ENCODE measurements at regions not wholly inside any gene's neighbourhood (a gene's known extent, or its start where the extent isn't known, plus 50 kb on each side); places are given as distances from the start of the nearest gene placed in this dataset.
"Not testable (repeated sequence)": the region's sequence is repeated elsewhere in the genome, so short reads cannot be mapped to it uniquely, and the experiment has no call there.

- Histone ChIP-seq H3K36me3 (no peaks in the 10 kb centered on the region), H3K4me3 (no peak overlapping the region), H3K27ac (no peak overlapping the region), H3K27me3 (no peaks in the 10 kb centered on the region), H3K4me1 (no peaks in the 10 kb centered on the region), H3K9me3 (no peaks in the 10 kb centered on the region)
- DNase-seq (no peak), ATAC-seq (no peak)
- intact Hi-C loops (cut with DNase I): no loop called here
- TF ChIP-seq CTCF (IDR thresholded peaks at IDR 0.05): no peak
These were observed 334.5 kb upstream of the SPHKAP start for GRCh38 chr2:228516019-228516418.

- H3K36me3 ChIP-seq; H3K4me3 ChIP-seq; H3K27ac ChIP-seq; ATAC-seq; DNase-seq; H3K9me3 ChIP-seq; H3K4me1 ChIP-seq; intact Hi-C loops (cut with DNase I); H3K27me3 ChIP-seq: not testable (repeated sequence)
These were observed 332.0 kb upstream of the SPHKAP start for GRCh38 chr2:228513480-228513879.

GRCh38 chr2:228509021-228509420, 327.5 kb upstream of the SPHKAP start:
- Histone ChIP-seq H3K36me3 (no peaks in the 10 kb centered on the region), H3K27me3 (no peaks in the 10 kb centered on the region), H3K4me3 (no peak overlapping the region), H3K9me3 (no peaks in the 10 kb centered on the region), H3K27ac (no peak overlapping the region), H3K4me1 (no peaks in the 10 kb centered on the region)
- intact Hi-C loops (cut with DNase I): no loop called here
- DNase-seq (no peak), ATAC-seq (no peak)
- TF ChIP-seq CTCF (IDR thresholded peaks at IDR 0.05): no peak

GRCh38 chr2:228507870-228508269, 326.4 kb upstream of the SPHKAP start:
- H3K27ac ChIP-seq: no peak overlapping the region
- no peaks in the 10 kb centered on the region for H3K9me3 ChIP-seq
- no peak overlapping the region for H3K4me3 ChIP-seq
- H3K36me3 ChIP-seq: no peaks in the 10 kb centered on the region
- no peaks in the 10 kb centered on the region for H3K4me1 ChIP-seq
- intact Hi-C loops (cut with DNase I): no loop called here
- DNase-seq (no peak), ATAC-seq (no peak)
- no peaks in the 10 kb centered on the region for H3K27me3 ChIP-seq
- TF ChIP-seq CTCF (IDR thresholded peaks at IDR 0.05): no peak

GRCh38 chr2:228507231-228507824, 325.8 kb upstream of the SPHKAP start:
- ATAC-seq (no peak), DNase-seq (no peak)
- Histone ChIP-seq H3K27ac (no peak overlapping the region), H3K9me3 (no peaks in the 10 kb centered on the region), H3K36me3 (no peaks in the 10 kb centered on the region), H3K4me1 (no peaks in the 10 kb centered on the region), H3K4me3 (no peak overlapping the region), H3K27me3 (no peaks in the 10 kb centered on the region)
- TF ChIP-seq CTCF (IDR thresholded peaks at IDR 0.05): no peak
- intact Hi-C loops (cut with DNase I): no loop called here

GRCh38 chr2:228503731-228504130, 322.2 kb upstream of the SPHKAP start:
- TF ChIP-seq CTCF (IDR thresholded peaks at IDR 0.05): no peak
- no peak for DNase-seq
- H3K4me3 ChIP-seq: no peak overlapping the region
- no peaks in the 10 kb centered on the region for H3K4me1 ChIP-seq
- no peak overlapping the region for H3K27ac ChIP-seq
- ATAC-seq: no peak
- no peaks in the 10 kb centered on the region for H3K27me3 ChIP-seq
- no peaks in the 10 kb centered on the region for H3K36me3 ChIP-seq
- intact Hi-C loops (cut with DNase I): no loop called here
- H3K9me3 ChIP-seq: no peaks in the 10 kb centered on the region

Measured in upper lobe of right lung (tissue), 1 donor.